ENCODE measurements at regions not wholly inside any gene's neighbourhood (a gene's known extent, or its start where the extent isn't known, plus 50 kb on each side); places are given as distances from the start of the nearest gene placed in this dataset.
"Not testable (repeated sequence)": the region's sequence is repeated elsewhere in the genome, so short reads cannot be mapped to it uniquely, and the experiment has no call there.

DNA sequence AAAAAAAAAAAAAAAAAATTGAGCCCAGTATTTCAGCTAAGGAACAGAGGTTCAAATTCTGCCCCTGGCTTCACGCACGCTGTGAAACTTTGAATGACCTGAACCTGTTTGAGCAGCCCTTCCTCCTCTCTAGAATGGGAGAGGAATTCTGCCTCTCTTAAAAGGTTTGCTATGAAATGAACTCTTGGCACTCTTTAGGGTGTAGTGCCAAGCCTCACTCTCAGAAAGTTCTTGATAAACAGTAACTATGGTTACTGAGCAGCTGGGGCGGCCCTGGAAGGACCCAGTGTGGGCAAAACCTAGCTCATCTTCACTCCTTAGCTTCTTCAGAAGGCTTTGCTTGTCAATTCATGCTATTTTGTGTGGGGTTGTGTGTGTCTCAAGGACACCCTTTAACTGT lies 73.7 kb downstream of the GEMIN8 start:
- DNase-seq, result no peak

- DNase-seq, result no peak
These were observed 74.5 kb downstream of the GEMIN8 start for GRCh38 chrX:13955095-13955647.

DNA sequence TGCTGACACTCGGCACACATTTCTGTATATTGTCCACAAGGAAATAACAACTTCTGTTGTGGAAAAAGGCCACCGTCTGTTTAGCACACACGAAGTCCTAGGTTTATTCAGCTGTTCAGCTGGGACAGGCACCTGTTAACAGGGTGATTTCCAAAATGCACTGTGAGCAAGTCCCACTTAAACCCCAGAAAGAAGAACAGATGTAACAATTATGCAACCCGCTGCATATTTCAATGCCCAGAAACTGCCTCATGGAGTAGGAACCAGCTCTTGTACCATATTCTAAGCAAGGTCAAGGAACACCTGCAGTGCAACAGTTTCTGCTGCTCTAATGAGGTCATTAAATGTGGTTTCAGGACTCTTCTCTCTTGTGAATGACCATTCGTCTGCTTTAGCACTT lies 77.1 kb downstream of the GEMIN8 start:
- DNase-seq, result no peak

GRCh38 chrX:13946223-13946622 lies 83.5 kb downstream of the GEMIN8 start:
- DNase-seq, result not testable (repeated sequence)

GRCh38 chrX:13945787-13946186 lies 83.9 kb downstream of the GEMIN8 start:
- not testable (repeated sequence) for DNase-seq

GRCh38 chrX:13940671-13941070 lies 89.0 kb downstream of the GEMIN8 start:
- no peak for DNase-seq

GRCh38 chrX:13939741-13940597 lies 89.7 kb downstream of the GEMIN8 start:
- DNase-seq, result no peak

GRCh38 chrX:13938829-13939530 lies 90.7 kb downstream of the GEMIN8 start:
- DNase-seq, result no peak

DNA sequence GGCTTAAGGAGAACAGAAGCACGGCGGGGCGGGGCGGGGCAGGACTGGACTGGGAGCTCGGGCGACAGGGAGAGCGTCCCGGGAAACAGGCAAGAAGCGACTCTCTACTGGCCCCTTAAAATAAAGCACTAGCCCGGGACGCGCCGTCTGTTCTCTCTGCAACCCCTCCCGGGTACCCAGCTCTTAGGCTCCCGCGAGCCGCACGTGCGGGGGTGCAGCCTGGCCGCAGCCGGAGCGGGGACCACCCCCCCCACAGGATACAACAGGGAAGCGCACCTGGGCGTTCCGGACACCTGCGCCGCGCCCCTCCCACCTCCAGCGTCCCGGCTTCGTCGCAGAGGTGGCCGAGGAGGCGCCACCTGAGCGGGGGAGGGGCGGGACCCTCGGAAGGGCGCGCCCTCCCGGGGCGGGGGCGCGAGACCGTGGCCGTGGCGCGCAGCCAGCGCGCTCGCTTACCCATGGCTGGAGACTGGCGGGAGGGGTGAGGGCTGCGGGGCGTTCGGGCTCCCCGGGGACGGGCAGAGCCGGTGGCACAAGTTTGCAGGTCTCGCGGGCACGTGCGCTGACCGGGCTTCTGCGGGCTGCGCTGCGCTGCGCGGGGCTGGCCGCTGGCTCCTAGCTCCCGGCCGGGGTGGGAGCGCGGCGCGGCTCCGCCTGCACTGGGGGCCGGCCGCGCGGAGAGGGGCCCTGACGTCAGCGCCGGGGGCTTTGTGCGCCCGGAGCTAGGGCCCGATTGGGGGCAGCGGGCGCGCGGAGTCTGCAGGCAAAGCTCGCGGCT lies 91.5 kb downstream of the GEMIN8 start:
- no peak for DNase-seq

DNA sequence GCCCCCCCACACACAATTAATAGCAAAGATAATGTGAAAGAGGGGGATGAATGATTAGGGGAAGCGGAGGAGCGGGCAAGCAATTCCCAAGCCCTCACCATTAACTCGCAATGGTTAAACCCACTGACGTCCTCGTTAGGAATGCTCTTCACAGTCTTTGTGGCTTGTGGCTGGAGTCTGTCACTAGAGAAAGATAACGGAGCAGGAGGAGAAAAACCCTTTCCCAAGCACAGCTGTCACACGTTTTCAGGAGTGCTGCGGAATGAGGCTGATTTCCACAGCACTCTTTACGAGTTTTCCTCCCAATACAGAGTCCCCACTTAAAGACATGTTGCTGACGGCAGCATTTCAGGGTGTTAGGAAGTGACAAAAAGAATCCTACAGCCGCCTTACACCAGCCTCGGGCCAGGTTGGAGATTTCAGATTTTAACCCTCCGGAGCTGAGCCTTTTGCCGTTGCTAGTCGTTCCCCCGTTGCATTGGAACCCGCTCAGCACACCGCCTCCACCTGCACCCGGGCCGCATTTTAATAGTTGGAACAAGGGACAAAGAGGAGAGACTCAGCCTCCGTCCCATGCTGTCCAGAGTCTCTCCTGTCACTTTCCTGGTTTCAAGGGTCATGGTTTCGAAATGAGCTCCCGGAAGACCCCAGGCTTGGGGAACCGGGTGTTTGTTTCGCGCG lies 92.2 kb downstream of the GEMIN8 start:
- no peak for DNase-seq

DNA sequence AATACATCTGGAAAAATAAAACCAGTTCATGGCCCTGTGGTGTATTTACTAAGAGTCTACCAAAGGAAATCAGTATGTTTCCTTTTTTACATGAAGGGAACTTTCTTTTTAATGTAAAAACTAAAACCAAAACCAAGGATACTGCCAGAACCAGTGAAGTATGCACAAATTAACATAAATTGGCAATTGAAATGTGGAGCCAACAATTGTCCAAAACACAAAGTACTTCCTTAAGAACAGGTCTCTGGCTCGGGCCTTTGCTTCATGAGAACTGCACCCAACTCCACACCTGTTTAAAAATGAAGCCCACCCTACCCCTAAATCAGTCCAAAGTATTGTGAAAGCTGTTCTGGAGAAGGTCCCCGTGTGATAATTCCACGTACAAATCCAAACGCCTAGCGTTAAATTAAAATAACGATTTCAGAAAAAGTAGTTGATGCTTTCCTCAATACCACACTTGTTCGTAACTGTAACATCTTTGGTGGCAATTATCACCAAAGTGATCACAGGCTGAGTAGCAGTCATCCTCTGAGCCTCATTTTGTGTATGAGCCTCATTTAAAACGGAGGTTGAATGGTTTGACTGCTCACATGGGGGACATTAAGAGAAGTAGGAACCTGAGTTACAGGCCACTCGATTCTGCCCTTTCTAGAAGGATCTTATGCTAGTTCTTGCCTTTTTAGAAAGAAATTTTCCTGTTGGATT lies 93.0 kb downstream of the GEMIN8 start:
- no peak for DNase-seq

- DNase-seq, result no peak
These were observed 95.0 kb downstream of the GEMIN8 start for GRCh38 chrX:13934731-13935130.

- no peak for DNase-seq
These were observed 95.8 kb downstream of the GEMIN8 start for GRCh38 chrX:13933851-13934250.

DNA sequence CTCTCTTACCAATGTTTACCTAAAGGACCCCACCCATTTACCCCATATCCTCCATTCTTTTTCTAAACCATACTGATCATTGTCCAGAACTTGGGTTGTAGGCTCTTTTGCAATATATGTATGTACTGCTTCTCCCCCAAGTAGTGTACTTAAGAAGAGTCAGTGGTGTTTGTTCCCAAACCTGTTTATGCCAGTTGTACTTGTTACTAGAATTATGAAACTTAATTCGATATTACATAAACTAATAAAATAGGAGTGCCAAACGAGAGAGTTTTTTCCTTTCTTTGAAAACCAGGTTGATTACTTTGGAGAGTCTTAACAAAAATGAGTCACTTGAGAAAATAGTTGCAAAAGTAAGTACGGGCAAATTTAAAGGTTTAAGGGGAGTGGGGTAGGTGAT lies 96.3 kb downstream of the GEMIN8 start:
- no peak for DNase-seq

- DNase-seq, result no peak
These were observed 97.3 kb downstream of the GEMIN8 start for GRCh38 chrX:13932416-13932815.

GRCh38 chrX:13927175-13927574 lies 102.5 kb downstream of the GEMIN8 start:
- DNase-seq, result no peak

DNA sequence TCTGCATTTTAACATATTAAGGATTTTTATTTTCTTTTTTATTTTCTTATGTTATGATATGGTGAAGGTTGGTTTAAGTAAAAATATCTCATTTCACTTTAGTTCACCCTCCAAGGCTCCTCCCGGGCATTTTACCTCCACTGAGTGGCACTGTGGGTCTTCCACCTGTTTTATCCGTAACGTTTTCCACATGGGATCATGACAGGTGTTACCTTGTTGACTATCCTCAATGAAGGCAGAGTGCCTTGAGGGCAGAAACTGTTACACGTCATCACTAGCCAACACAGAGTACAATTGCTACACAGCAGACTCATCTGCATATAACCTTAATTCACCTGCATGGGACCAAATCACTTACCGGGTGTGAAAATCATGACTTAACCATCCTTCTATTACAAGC lies 105.8 kb downstream of the GEMIN8 start:
- DNase-seq, result no peak

- no peak for DNase-seq
These were observed 106.4 kb upstream of the GPM6B start for GRCh38 chrX:13923289-13923688.

GRCh38 chrX:13917507-13917906 lies 100.6 kb upstream of the GPM6B start:
- DNase-seq, result no peak

DNA sequence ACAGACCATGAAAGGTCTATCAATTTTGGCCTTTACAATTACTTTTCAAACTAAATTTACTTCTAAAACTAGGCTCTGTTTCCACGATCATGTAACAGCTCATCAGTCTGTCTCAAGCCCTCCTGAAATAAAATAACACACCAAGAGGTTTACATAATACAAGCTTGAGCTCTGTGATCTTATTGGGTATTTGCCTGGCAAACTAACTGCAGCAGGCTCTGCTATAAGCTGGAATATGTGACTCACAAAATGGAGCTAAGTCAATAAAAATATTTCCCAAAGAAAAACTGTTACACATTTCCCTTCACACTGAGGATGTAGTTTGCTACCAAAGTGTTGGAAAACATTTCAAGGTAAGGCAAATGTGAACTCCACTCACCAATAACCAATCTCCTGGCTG lies 94.7 kb upstream of the GPM6B start:
- no peak for DNase-seq

- no peak for DNase-seq
These were observed 89.2 kb upstream of the GPM6B start for GRCh38 chrX:13906093-13906492.

DNA sequence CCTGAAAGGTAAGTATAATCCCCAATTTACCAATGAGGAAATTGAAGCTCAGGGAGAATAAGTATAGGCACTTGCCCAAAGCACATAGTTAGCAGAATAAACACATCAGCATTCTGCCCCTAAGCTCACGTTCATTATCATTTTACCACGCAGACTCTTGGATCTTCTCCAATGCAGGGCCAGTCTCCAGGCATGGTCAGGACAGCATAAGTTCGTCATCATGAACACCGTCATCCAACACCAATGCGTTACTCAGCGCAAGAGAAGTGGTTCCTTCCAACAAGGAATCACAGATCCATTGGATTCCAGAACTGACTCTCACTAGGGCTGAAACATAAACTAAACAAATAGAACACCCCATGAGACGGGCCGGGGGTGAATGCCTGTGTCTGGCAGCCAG lies 86.5 kb upstream of the GPM6B start:
- DNase-seq, result no peak

Data from T-helper 1 cell (primary cell).